Neural cell (in vitro differentiated cells): ENCODE measurements at regions not wholly inside any gene's neighbourhood (a gene's known extent, or its start where the extent isn't known, plus 50 kb on each side); places are given as distances from the start of the nearest gene placed in this dataset.

Experiments
- H2AFZ ChIP-seq: fragments of 200-600, 300-800 bp; sonication (generic), shearing (Covaris generic); 2 replicates; pipeline ENCODE4 v1.6.0; 2014; ENCODE audit warnings: low read depth, mild to moderate bottlenecking, antibody characterized with exemption, low read length, moderate library complexity
- H3F3A ChIP-seq: fragments of 200-600 bp; shearing (Covaris generic); 2 replicates; pipeline ENCODE4 v1.6.1; 2016; ENCODE audit warnings: mild to moderate bottlenecking, moderate library complexity, mixed read lengths, antibody characterized with exemption, low read length; ENCODE audit not compliant: insufficient read depth, poor library complexity, severe bottlenecking
- H3K27ac ChIP-seq: fragments of 200-600, 300-800 bp; sonication (generic), shearing (Covaris generic); 2 replicates; pipeline ENCODE4 v1.5.1; 2014; ENCODE audit warnings: mild to moderate bottlenecking, low read length, moderate library complexity
- H3K27me3 ChIP-seq: fragments of 300-800, 200-600 bp; sonication (generic), shearing (Covaris generic); 2 replicates; pipeline ENCODE4 v1.6.0; 2014; ENCODE audit warnings: mild to moderate bottlenecking, low read depth, low read length, moderate library complexity; ENCODE audit not compliant: insufficient read depth
- H3K36me3 ChIP-seq: fragments of 300-800, 200-600 bp; sonication (generic), shearing (Covaris generic); 2 replicates; pipeline ENCODE4 v1.5.1; 2014; ENCODE audit warnings: mild to moderate bottlenecking, antibody characterized with exemption, low read length, moderate library complexity; ENCODE audit not compliant: insufficient read depth
- H3K4me2 ChIP-seq: fragments of 300-800, 200-600 bp; sonication (generic), shearing (Covaris generic); 2 replicates; pipeline ENCODE4 v1.6.0; 2014; ENCODE audit warnings: mild to moderate bottlenecking, low read length
- H3K4me3 ChIP-seq: fragments of 300-800, 200-600 bp; sonication (generic), shearing (Covaris generic); 2 replicates; pipeline ENCODE4 v1.5.1; 2014; ENCODE audit warnings: mild to moderate bottlenecking, low read length, moderate library complexity
- H3K79me2 ChIP-seq: fragments of 200-600 bp; shearing (Covaris generic); replicated peaks from 2 replicates; pipeline ENCODE4 v1.6.0; 2014; ENCODE audit warnings: mild to moderate bottlenecking, low read length, moderate library complexity; ENCODE audit not compliant: insufficient read depth
- H3K9ac ChIP-seq: fragments of 300-800, 200-600 bp; sonication (generic), shearing (Covaris generic); 2 replicates; pipeline ENCODE4 v1.6.1; 2016; ENCODE audit warnings: mild to moderate bottlenecking, low read length, mixed read lengths
- H3K9me2 ChIP-seq: fragments of 200-600 bp; shearing (Covaris generic); 2 replicates; pipeline ENCODE4 v1.6.1; 2016; ENCODE audit warnings: mild to moderate bottlenecking, low read length, mixed read lengths; ENCODE audit not compliant: insufficient read depth
- H3K9me3 ChIP-seq: fragments of 200-600, 300-800 bp; sonication (generic), shearing (Covaris generic); 2 replicates; pipeline ENCODE4 v1.6.1; 2016; ENCODE audit warnings: mild to moderate bottlenecking, mixed run types, low read length, moderate library complexity, mixed read lengths
- H4K20me1 ChIP-seq: fragments of 200-600 bp; shearing (Covaris generic); 2 replicates; pipeline ENCODE4 v1.6.1; 2016; ENCODE audit warnings: mild to moderate bottlenecking, mixed run types; ENCODE audit not compliant: insufficient read depth
- CTCF ChIP-seq: fragments of 450-650 bp; IDR thresholded peaks from 2 replicates; pipeline ENCODE4 v1.5.1; 2014; ENCODE audit warnings: antibody characterized with exemption, mild to moderate bottlenecking, moderate library complexity; ENCODE audit not compliant: poor library complexity, severe bottlenecking
- EP300 ChIP-seq: fragments of 450-650 bp; conservative IDR thresholded peaks from 2 replicates; pipeline ENCODE4 v1.6.1; 2014; ENCODE audit warnings: antibody characterized with exemption, mild to moderate bottlenecking, moderate library complexity; ENCODE audit not compliant: poor library complexity, severe bottlenecking
- EZH2 ChIP-seq: fragments of 200-600, 300-800 bp; shearing (Covaris generic), sonication (generic); IDR thresholded peaks from 2 replicates; pipeline ENCODE4 v1.6.1; 2014; ENCODE audit warnings: antibody characterized with exemption, low read length, borderline replicate concordance, mild to moderate bottlenecking; ENCODE audit not compliant: insufficient read depth, poor library complexity, severe bottlenecking
- MXI1 ChIP-seq: fragments of 450-650 bp; conservative IDR thresholded peaks from 2 replicates; pipeline ENCODE4 v1.6.1; 2014; ENCODE audit warnings: antibody characterized with exemption, mild to moderate bottlenecking; ENCODE audit not compliant: poor library complexity, severe bottlenecking
- POLR2AphosphoS5 ChIP-seq: IDR thresholded peaks from 2 replicates; pipeline ENCODE4 v1.6.1; 2012
- RAD21 ChIP-seq: fragments of 450-650 bp; conservative IDR thresholded peaks from 2 replicates; pipeline ENCODE4 v1.6.1; 2014; ENCODE audit warnings: antibody characterized with exemption, mild to moderate bottlenecking, moderate library complexity
- SMC3 ChIP-seq: fragments of 450-650 bp; conservative IDR thresholded peaks from 2 replicates; pipeline ENCODE4 v1.6.1; 2014; ENCODE audit warnings: antibody characterized with exemption, mild to moderate bottlenecking, moderate library complexity; ENCODE audit not compliant: poor library complexity
- TAF1 ChIP-seq: IDR thresholded peaks from 2 replicates; pipeline ENCODE4 v1.6.1; 2012; ENCODE audit warnings: low read depth
- TF ChIP-seq, protein P1 (sequence below): IDR thresholded peaks from 2 replicates; pipeline ENCODE4 v1.6.1; 2012; ENCODE audit warnings: borderline replicate concordance

- H3K4me3 ChIP-seq, result no peak overlapping the region
- no peak overlapping the region for H2AFZ ChIP-seq
- no peak for TF ChIP-seq RAD21
- TF ChIP-seq MXI1, result no peak
- TF ChIP-seq EP300, result no peak
- TF ChIP-seq POLR2AphosphoS5, result no peak
- TF ChIP-seq SMC3, result no peak
- TF ChIP-seq CTCF, result no peak
- no peak for TF ChIP-seq TAF1
- TF ChIP-seq EZH2, result no peak
- TF ChIP-seq, protein P1, sequence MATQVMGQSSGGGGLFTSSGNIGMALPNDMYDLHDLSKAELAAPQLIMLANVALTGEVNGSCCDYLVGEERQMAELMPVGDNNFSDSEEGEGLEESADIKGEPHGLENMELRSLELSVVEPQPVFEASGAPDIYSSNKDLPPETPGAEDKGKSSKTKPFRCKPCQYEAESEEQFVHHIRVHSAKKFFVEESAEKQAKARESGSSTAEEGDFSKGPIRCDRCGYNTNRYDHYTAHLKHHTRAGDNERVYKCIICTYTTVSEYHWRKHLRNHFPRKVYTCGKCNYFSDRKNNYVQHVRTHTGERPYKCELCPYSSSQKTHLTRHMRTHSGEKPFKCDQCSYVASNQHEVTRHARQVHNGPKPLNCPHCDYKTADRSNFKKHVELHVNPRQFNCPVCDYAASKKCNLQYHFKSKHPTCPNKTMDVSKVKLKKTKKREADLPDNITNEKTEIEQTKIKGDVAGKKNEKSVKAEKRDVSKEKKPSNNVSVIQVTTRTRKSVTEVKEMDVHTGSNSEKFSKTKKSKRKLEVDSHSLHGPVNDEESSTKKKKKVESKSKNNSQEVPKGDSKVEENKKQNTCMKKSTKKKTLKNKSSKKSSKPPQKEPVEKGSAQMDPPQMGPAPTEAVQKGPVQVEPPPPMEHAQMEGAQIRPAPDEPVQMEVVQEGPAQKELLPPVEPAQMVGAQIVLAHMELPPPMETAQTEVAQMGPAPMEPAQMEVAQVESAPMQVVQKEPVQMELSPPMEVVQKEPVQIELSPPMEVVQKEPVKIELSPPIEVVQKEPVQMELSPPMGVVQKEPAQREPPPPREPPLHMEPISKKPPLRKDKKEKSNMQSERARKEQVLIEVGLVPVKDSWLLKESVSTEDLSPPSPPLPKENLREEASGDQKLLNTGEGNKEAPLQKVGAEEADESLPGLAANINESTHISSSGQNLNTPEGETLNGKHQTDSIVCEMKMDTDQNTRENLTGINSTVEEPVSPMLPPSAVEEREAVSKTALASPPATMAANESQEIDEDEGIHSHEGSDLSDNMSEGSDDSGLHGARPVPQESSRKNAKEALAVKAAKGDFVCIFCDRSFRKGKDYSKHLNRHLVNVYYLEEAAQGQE, result no peak
- H3K27me3 ChIP-seq, result no peaks in the 10 kb centered on the region
- no peak overlapping the region for H3K4me2 ChIP-seq
- no peak overlapping the region for H3K27ac ChIP-seq
- H3K79me2 ChIP-seq, result no peaks in the 10 kb centered on the region
- H4K20me1 ChIP-seq, result no peaks in the 10 kb centered on the region
- H3K9ac ChIP-seq, result no peak overlapping the region
- H3K36me3 ChIP-seq, result no peaks in the 10 kb centered on the region
- no peaks in the 10 kb centered on the region for H3K9me2 ChIP-seq
- no peaks in the 10 kb centered on the region for H3K9me3 ChIP-seq
- H3F3A ChIP-seq, result no peaks in the 10 kb centered on the region
Observed at GRCh38 chr21:35384375-35384774, 335.3 kb upstream of the RUNX1 start.

- H3K36me3 ChIP-seq, result no peaks in the 10 kb centered on the region
- TF ChIP-seq MXI1 (no peak), TAF1 (no peak), EP300 (no peak), CTCF (no peak), POLR2AphosphoS5 (no peak), RAD21 (no peak), EZH2 (no peak), SMC3 (no peak)
- TF ChIP-seq, protein P1, result no peak
- no peak overlapping the region for H3K9ac ChIP-seq
- no peak overlapping the region for H3K4me2 ChIP-seq
- H3K27me3 ChIP-seq, result no peaks in the 10 kb centered on the region
- no peaks in the 10 kb centered on the region for H3F3A ChIP-seq
- no peaks in the 10 kb centered on the region for H3K79me2 ChIP-seq
- no peak overlapping the region for H2AFZ ChIP-seq
- H3K4me3 ChIP-seq, result no peak overlapping the region
- H3K9me3 ChIP-seq, result no peaks in the 10 kb centered on the region
- H3K27ac ChIP-seq, result no peak overlapping the region
- no peaks in the 10 kb centered on the region for H4K20me1 ChIP-seq
- H3K9me2 ChIP-seq, result no peaks in the 10 kb centered on the region
Observed at GRCh38 chr21:35382696-35383095, 333.6 kb upstream of the RUNX1 start.
